Suprapubic skin (tissue), 3 donors: ENCODE measurements at regions not wholly inside any gene's neighbourhood (a gene's known extent, or its start where the extent isn't known, plus 50 kb on each side); places are given as distances from the start of the nearest gene placed in this dataset.

Source experiments
- EP300 ChIP-seq: sonication (generic); formaldehyde crosslinking; IDR thresholded peaks from one replicate; pipeline ENCODE4 v1.6.1; 2017; ENCODE audit warnings: antibody characterized with exemption
- POLR2A ChIP-seq, 2 donors: fragments of 450-650 bp; IDR thresholded peaks; one replicate each; pipeline ENCODE4 v1.6.1; 2017; ENCODE audit warnings: antibody characterized with exemption in 2 of 2, mild to moderate bottlenecking in 2 of 2, moderate library complexity in 2 of 2
- TF ChIP-seq, protein P1 (sequence below), 2 donors: fragments of 200-600 bp in 1 of 2; fragments of 450-650 bp in 1 of 2; sonication (generic) in 1 of 2; IDR thresholded peaks; one replicate each; pipeline ENCODE4 v1.5.1; 2016 to 2019; ENCODE audit warnings: antibody characterized with exemption in 2 of 2, mild to moderate bottlenecking in 1 of 2, moderate library complexity in 1 of 2

DNA sequence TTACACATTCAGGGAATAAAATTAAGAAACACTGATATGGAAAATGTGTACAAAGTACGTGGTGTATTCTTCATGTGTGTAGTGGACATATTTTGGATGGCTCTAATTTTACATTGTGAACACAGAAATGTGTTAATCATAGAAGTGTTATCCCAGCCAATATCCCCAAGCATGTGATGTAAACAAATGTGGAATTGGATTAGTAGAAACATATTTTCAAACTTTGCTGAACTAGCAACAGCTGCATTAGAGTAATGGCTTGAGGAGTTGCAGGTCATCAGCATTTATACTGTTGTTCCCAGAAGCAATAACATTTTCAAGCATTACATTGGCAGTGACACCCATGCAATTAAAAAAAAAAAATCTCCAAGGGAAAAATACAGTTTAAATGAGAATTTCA, 600.6 kb downstream of the SLITRK1 start:
- TF ChIP-seq, protein P1, sequence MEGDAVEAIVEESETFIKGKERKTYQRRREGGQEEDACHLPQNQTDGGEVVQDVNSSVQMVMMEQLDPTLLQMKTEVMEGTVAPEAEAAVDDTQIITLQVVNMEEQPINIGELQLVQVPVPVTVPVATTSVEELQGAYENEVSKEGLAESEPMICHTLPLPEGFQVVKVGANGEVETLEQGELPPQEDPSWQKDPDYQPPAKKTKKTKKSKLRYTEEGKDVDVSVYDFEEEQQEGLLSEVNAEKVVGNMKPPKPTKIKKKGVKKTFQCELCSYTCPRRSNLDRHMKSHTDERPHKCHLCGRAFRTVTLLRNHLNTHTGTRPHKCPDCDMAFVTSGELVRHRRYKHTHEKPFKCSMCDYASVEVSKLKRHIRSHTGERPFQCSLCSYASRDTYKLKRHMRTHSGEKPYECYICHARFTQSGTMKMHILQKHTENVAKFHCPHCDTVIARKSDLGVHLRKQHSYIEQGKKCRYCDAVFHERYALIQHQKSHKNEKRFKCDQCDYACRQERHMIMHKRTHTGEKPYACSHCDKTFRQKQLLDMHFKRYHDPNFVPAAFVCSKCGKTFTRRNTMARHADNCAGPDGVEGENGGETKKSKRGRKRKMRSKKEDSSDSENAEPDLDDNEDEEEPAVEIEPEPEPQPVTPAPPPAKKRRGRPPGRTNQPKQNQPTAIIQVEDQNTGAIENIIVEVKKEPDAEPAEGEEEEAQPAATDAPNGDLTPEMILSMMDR (IDR thresholded peaks at IDR 0.05): no peak
- TF ChIP-seq EP300 (no peak), POLR2A (IDR thresholded peaks at IDR 0.05) (no peak)
